ENCODE measurements at regions not wholly inside any gene's neighbourhood (a gene's known extent, or its start where the extent isn't known, plus 50 kb on each side); places are given as distances from the start of the nearest gene placed in this dataset.

DNA sequence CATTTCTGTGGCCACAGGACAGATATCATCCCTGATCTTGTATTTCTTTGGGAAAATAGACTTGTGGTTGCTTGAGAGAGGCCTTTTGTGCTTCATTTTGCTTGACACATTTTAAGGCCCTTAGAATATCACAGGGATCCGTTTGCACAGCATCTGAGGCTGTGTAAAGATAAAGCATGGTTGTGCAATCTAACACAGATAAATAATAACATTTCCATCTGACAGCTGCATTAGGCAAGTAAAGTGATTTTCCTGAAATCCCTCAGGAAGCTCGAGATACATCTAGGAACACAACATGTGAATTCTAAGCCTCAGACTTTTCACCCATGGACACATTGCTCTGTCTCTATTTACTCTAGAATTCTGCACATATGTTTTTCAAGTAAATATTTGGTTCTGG lies 212.8 kb upstream of the ADAMTSL1 start:
- TF ChIP-seq, protein P1, sequence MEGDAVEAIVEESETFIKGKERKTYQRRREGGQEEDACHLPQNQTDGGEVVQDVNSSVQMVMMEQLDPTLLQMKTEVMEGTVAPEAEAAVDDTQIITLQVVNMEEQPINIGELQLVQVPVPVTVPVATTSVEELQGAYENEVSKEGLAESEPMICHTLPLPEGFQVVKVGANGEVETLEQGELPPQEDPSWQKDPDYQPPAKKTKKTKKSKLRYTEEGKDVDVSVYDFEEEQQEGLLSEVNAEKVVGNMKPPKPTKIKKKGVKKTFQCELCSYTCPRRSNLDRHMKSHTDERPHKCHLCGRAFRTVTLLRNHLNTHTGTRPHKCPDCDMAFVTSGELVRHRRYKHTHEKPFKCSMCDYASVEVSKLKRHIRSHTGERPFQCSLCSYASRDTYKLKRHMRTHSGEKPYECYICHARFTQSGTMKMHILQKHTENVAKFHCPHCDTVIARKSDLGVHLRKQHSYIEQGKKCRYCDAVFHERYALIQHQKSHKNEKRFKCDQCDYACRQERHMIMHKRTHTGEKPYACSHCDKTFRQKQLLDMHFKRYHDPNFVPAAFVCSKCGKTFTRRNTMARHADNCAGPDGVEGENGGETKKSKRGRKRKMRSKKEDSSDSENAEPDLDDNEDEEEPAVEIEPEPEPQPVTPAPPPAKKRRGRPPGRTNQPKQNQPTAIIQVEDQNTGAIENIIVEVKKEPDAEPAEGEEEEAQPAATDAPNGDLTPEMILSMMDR (IDR thresholded peaks at IDR 0.05; ENCODE audit: low read depth, low read length): no peak
- no peak for TF ChIP-seq EZH2phosphoT487 (IDR thresholded peaks at IDR 0.05; ENCODE audit: low read depth)
